ENCODE measurements at regions not wholly inside any gene's neighbourhood (a gene's known extent, or its start where the extent isn't known, plus 50 kb on each side); places are given as distances from the start of the nearest gene placed in this dataset.
"Not testable (repeated sequence)": the region's sequence is repeated elsewhere in the genome, so short reads cannot be mapped to it uniquely, and the experiment has no call there.

DNA sequence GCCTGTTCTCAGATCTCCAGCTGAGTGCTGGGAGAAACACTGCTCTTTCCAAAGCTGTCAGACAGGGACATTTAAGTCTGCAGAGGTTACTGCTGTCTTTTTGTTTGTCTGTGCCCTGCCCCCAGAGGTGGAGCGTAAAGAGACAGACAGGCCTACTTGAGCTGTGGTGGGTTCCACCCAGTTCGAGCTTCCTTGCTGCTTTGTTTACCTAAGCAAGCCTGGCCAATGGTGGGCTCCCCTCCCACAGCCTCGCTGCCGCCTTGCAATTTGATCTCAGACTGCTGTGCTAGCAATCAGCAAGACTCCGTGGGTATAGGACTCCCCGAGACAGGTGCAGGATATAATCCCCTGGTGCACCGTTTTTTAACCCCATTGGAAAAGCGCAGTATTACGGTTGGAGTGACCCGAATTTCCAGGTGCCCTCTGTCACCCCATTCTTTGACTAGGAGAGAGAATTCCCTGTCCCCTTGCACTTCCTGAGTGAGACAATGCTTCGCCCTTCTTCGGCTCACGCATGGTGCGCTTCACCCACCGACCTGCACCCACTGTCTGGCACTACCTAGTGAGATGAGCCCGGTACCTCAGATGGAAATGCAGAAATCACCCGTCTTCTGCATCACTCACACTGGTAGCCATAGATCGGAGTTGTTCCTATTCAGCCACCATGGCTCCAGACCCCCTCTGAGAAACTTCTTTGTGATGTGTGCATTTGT lies 650.3 kb upstream of the ALG10B start:
- DNase-seq (ENCODE audit: low read depth) = no peak
- no peak for TF ChIP-seq CTCF (conservative IDR thresholded peaks at IDR 0.05; ENCODE audit: low read depth, low read length)
- no peak overlapping the region for H3K4me3 ChIP-seq (ENCODE audit: low read depth, low read length)

GRCh38 chr12:37668557-37668956 lies 648.0 kb upstream of the ALG10B start:
- not testable (repeated sequence) for DNase-seq (ENCODE audit: low read depth); H3K4me3 ChIP-seq (ENCODE audit: low read depth, low read length)

DNA sequence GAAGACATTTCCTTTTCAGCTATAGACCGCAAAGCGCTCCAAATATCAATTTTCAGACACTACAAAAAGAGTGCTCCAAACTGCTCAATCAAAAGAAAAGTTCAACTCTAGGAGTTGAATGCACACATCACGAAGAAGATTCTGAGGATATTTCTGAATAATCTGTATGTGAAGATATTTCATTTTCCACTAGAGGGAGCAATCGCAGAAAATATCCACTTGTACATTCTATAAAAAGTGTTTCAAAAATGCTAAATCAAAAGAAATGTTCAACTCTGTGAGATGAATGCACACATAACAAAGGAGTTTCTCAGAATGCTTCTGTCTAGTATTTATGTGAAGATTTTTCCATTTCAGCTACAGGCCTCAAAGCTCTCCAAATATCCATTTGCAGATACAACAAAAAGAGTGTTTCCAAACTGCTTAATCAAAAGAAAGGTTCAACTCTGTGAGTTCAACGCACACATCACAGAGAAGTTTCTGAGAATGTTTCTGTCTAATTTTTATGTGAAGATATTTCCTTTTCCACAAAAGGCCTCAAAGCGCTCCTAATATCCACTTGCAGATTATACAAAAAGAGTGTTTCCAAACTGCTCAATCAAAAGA lies 643.8 kb upstream of the ALG10B start:
- no peak overlapping the region for H3K4me3 ChIP-seq (ENCODE audit: low read depth, low read length)
- peak; percentile 8 for DNase-seq (ENCODE audit: low read depth)
- TF ChIP-seq CTCF (conservative IDR thresholded peaks at IDR 0.05; ENCODE audit: low read depth, low read length) = peak; percentile 26

GRCh38 chr12:37720846-37721245 lies 595.7 kb upstream of the ALG10B start:
- DNase-seq (ENCODE audit: low read depth) = no peak
- TF ChIP-seq CTCF (conservative IDR thresholded peaks at IDR 0.05; ENCODE audit: low read depth, low read length) = no peak

GRCh38 chr12:37733856-37734255 lies 582.7 kb upstream of the ALG10B start:
- no peak for TF ChIP-seq CTCF (conservative IDR thresholded peaks at IDR 0.05; ENCODE audit: low read depth, low read length)
- DNase-seq (ENCODE audit: low read depth) = no peak
- no peak overlapping the region for H3K4me3 ChIP-seq (ENCODE audit: low read depth, low read length)

More at GRCh38 chr12:37720846-37721245, 595.7 kb upstream of the ALG10B start:
- no peak overlapping the region for H3K4me3 ChIP-seq (ENCODE audit: low read depth, low read length)

All from choroid plexus epithelial cell (primary cell).